Smooth muscle cell (in vitro differentiated cells): ENCODE measurements at regions not wholly inside any gene's neighbourhood (a gene's known extent, or its start where the extent isn't known, plus 50 kb on each side); places are given as distances from the start of the nearest gene placed in this dataset. TPM values are rescaled to one million over a fixed set of nuclear protein-coding genes. Genes with fewer than 3 reads are reported as not detected.

Experiments used
- DNase-seq: peaks from one replicate; lab custom pipeline; 2025; ENCODE audit not compliant: unreplicated experiment; lab: John Stamatoyannopoulos, UW
- H2AFZ ChIP-seq: fragments of 200-600 bp; sonication (generic); 2 replicates; pipeline ENCODE4 v1.6.0; 2016; ENCODE audit warnings: antibody characterized with exemption, low read depth, mild to moderate bottlenecking
- H3F3A ChIP-seq: fragments of 200-600 bp; sonication (generic); 2 replicates; pipeline ENCODE4 v1.6.0; 2017; ENCODE audit warnings: antibody characterized with exemption, low read depth
- H3K27ac ChIP-seq: fragments of 200-600 bp; sonication (generic); 2 replicates; pipeline ENCODE4 v1.5.1; 2016; ENCODE audit warnings: low read depth, mild to moderate bottlenecking
- H3K27me3 ChIP-seq: fragments of 200-600 bp; sonication (generic); 2 replicates; pipeline ENCODE4 v1.6.1; 2016; ENCODE audit warnings: low read depth, mild to moderate bottlenecking
- H3K36me3 ChIP-seq: fragments of 200-600 bp; sonication (generic); 2 replicates; pipeline ENCODE4 v1.5.1; 2016; ENCODE audit warnings: low read depth
- H3K4me1 ChIP-seq: fragments of 200-600 bp; sonication (generic); 2 replicates; pipeline ENCODE4 v1.5.1; 2016; ENCODE audit warnings: low read depth
- H3K4me2 ChIP-seq: fragments of 200-600 bp; sonication (generic); 2 replicates; pipeline ENCODE4 v1.6.0; 2016; ENCODE audit warnings: mild to moderate bottlenecking
- H3K4me3 ChIP-seq: fragments of 200-600 bp; sonication (generic); 2 replicates; pipeline ENCODE4 v1.5.1; 2016; ENCODE audit warnings: mild to moderate bottlenecking
- H3K79me2 ChIP-seq: fragments of 200-600 bp; sonication (generic); 2 replicates; pipeline ENCODE4 v1.6.0; 2016; ENCODE audit warnings: low read depth, mild to moderate bottlenecking
- H3K9ac ChIP-seq: fragments of 200-600 bp; sonication (generic); 2 replicates; pipeline ENCODE4 v1.6.0; 2016; ENCODE audit warnings: low read depth
- H3K9me3 ChIP-seq: fragments of 200-600 bp; sonication (generic); replicated peaks from 2 replicates; pipeline ENCODE4 v1.5.1; 2016; ENCODE audit warnings: low read depth
- H4K20me1 ChIP-seq: fragments of 200-600 bp; sonication (generic); 2 replicates; pipeline ENCODE4 v1.6.0; 2016; ENCODE audit warnings: low read depth
- WGBS: methylation state at CpG from one replicate; pipeline ENCODE4 v1.1.7; 2016; ENCODE audit warnings: low lambda C conversion rate; 5-methylcytosine and 5-hydroxymethylcytosine counted together
- microRNA counts: library from miRNA; unstranded; fragments of <30 nt; microRNA quantifications from one replicate; lab custom pipeline; 2016
- microRNA-seq: library from miRNA; unstranded; fragments of <30 nt; microRNA quantifications from one replicate; pipeline ENCODE4, GENCODE V29; 2016; ENCODE audit warnings: borderline number of aligned reads
- small RNA-seq: library from RNA; depleted of rRNA; stranded (forward); fragments of <200 nt; gene quantifications from one replicate; pipeline ENCODE3, GENCODE V24; 2014
- TF ChIP-seq, protein P1 (sequence below): fragments of 200-600 bp; sonication (generic); IDR thresholded peaks from 2 replicates; pipeline ENCODE4 v1.5.1; 2017; ENCODE audit warnings: borderline replicate concordance, mild to moderate bottlenecking, antibody characterized with exemption; ENCODE audit not compliant: insufficient read depth, poor library complexity, severe bottlenecking

DNA sequence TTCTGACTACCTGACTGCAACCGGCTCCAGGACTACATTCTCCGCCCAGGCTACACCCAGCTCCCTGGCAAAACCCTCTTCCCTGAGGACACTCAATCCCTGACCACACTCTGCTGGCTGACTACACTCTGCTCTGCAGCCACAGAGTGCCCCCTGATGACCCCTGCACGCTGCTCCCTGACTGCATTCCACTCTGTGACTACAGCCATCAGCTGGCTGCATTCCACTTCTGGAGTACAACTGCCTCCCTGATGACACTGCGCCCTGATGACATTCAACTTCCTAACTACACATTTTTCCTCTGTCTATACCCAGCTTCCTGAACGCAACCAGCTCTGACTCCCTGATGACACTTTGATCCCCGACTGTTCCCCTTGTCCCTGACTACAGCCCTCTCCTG lies 71.3 kb upstream of the NRXN1 start:
- no peak for DNase-seq
- no peaks in the 10 kb centered on the region for H3F3A ChIP-seq
- 30% methylated on average over 6 of the region's 6 CpGs for WGBS
- no peak overlapping the region for H3K9ac ChIP-seq
- no peaks in the 10 kb centered on the region for H4K20me1 ChIP-seq
- no peaks in the 10 kb centered on the region for H3K27me3 ChIP-seq
- no peaks in the 10 kb centered on the region for H3K4me1 ChIP-seq
- peak overlapping the region; percentile 22 for H2AFZ ChIP-seq
- no peaks in the 10 kb centered on the region for H3K79me2 ChIP-seq
- peak overlapping the region; percentile 22 for H3K4me2 ChIP-seq
- H3K9me3 ChIP-seq: no peaks in the 10 kb centered on the region
- H3K27ac ChIP-seq: no peak overlapping the region
- H3K36me3 ChIP-seq: no peaks in the 10 kb centered on the region
- no peak overlapping the region for H3K4me3 ChIP-seq
- TF ChIP-seq, protein P1, sequence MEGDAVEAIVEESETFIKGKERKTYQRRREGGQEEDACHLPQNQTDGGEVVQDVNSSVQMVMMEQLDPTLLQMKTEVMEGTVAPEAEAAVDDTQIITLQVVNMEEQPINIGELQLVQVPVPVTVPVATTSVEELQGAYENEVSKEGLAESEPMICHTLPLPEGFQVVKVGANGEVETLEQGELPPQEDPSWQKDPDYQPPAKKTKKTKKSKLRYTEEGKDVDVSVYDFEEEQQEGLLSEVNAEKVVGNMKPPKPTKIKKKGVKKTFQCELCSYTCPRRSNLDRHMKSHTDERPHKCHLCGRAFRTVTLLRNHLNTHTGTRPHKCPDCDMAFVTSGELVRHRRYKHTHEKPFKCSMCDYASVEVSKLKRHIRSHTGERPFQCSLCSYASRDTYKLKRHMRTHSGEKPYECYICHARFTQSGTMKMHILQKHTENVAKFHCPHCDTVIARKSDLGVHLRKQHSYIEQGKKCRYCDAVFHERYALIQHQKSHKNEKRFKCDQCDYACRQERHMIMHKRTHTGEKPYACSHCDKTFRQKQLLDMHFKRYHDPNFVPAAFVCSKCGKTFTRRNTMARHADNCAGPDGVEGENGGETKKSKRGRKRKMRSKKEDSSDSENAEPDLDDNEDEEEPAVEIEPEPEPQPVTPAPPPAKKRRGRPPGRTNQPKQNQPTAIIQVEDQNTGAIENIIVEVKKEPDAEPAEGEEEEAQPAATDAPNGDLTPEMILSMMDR: no peak

DNA sequence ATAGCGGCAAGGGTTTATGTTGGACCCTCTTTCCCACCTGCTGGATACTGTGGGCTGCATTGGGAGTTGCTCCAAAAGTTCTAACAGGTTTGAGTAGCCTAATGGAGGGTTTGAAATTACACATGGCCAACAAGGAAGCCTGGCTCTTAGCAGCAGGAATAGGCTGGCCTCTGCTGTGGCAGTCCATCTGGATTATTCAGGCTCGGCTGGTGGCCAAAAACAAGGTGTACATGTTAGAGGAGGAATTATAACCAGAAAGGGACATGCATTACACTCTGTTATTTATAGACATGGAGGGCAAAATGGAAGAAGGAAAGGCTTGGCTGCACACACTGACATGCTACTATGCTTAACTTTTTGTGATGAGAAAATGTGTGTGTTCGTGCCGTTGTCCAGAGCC lies 61.1 kb upstream of the NRXN1 start:
- no peak overlapping the region for H3K4me2 ChIP-seq
- no peak overlapping the region for H3K9ac ChIP-seq
- no peaks in the 10 kb centered on the region for H3K79me2 ChIP-seq
- H3K4me3 ChIP-seq: no peak overlapping the region
- no peaks in the 10 kb centered on the region for H3K4me1 ChIP-seq
- no peaks in the 10 kb centered on the region for H3K27me3 ChIP-seq
- H3F3A ChIP-seq: no peaks in the 10 kb centered on the region
- no peaks in the 10 kb centered on the region for H3K36me3 ChIP-seq
- no peak overlapping the region for H3K27ac ChIP-seq
- no peaks in the 10 kb centered on the region for H4K20me1 ChIP-seq
- DNase-seq: no peak
- TF ChIP-seq, protein P1: no peak
- no peak overlapping the region for H2AFZ ChIP-seq
- no peaks in the 10 kb centered on the region for H3K9me3 ChIP-seq
- WGBS: 94% methylated on average over 4 of the region's 4 CpGs

DNA sequence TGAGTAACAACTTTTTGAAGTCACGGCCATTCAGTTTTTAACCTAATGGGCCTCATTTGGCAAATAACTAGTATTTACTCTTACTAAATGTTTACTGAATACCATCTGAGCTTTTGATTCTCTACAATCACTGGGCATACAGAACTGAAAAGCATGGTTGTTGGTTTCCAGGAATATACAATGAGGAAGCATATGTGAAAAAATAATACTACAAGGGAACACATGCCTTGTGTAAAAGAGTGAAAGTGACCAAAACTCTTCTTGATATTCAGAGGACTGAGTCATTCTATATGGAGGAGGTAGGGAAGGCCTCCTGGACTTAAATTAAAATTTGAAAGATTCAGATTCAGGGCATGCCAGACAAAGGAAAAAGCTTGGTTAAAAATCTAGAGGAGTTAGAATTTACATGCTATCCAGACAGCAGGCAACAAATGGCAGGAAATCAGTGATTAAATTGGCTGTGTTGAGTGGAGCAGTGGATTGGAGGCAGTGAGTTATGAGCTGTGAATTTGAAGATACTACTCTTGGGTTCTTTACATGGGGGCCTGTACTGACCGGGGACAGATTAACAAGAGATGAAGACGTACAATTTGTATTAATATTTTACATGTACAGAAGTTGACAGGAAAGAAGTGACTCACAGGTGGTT lies 53.6 kb upstream of the NRXN1 start:
- Histone ChIP-seq H3K27ac (peak overlapping the region; percentile 25), H4K20me1 (no peaks in the 10 kb centered on the region), H3K79me2 (no peaks in the 10 kb centered on the region), H3F3A (peaks cover 7% of the 10 kb centered on the region), H3K9me3 (no peaks in the 10 kb centered on the region), H3K27me3 (no peaks in the 10 kb centered on the region), H3K4me3 (no peak overlapping the region), H2AFZ (peak overlapping the region; percentile 4), H3K9ac (no peak overlapping the region), H3K36me3 (no peaks in the 10 kb centered on the region), H3K4me2 (peak overlapping the region; percentile 38), H3K4me1 (no peaks in the 10 kb centered on the region)
- 24% methylated on average over 3 of the region's 3 CpGs for WGBS
- TF ChIP-seq, protein P1: no peak
- DNase-seq: no peak

DNA sequence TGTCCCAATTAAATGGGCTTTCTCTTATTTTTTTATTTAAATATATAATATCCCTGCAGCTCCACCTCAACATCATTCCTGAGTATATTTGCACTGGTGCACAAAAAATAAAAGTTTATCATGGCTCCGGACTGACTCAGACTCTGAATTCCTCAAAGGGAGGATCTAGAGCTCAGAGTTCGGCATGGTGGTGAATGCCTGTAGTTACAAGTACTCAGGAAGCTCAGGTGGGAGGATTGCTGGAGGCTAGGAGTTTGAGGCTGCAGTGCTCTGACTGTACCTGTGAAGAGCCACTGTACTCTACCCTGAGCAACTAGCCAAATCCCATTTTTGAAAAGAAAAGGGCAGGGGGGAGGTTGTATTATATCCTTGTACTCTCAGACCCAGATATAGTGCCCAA lies 52.8 kb upstream of the NRXN1 start:
- Histone ChIP-seq H3F3A (peaks cover 7% of the 10 kb centered on the region), H3K79me2 (no peaks in the 10 kb centered on the region), H3K27ac (no peak overlapping the region), H3K36me3 (no peaks in the 10 kb centered on the region), H3K4me3 (no peak overlapping the region), H4K20me1 (no peaks in the 10 kb centered on the region), H3K9ac (no peak overlapping the region), H3K9me3 (no peaks in the 10 kb centered on the region), H3K27me3 (no peaks in the 10 kb centered on the region), H3K4me1 (no peaks in the 10 kb centered on the region), H2AFZ (no peak overlapping the region), H3K4me2 (peak overlapping the region; percentile 38)
- DNase-seq: no peak
- TF ChIP-seq, protein P1: no peak
- 64% methylated on average over 2 of the region's 2 CpGs for WGBS

MicroRNAs in the stretch of these regions (microRNA counts, 767-probe panel; counts per million panel counts)
- microRNA hsa-miR-4431 (lab: Ali Mortazavi, UCI): 183 counts per million

Small RNAs in the stretch of these regions (microRNA-seq; reads per million reads assigned to microRNA genes)
- gene MIR4431: not detected

Small RNAs in the stretch of these regions (small RNA-seq; reads per million reads assigned to genes)
- gene AC010967.3: not detected
- gene AC069157.1: not detected
- gene AC097463.2: not detected
- gene CRYGGP: not detected
- not detected for gene MIR4431
- gene RF00019: not detected
- gene RF00424: not detected
- not detected for gene RNU6-997P
